ENCODE measurements at regions not wholly inside any gene's neighbourhood (a gene's known extent, or its start where the extent isn't known, plus 50 kb on each side); places are given as distances from the start of the nearest gene placed in this dataset.
"Not testable (repeated sequence)": the region's sequence is repeated elsewhere in the genome, so short reads cannot be mapped to it uniquely, and the experiment has no call there.

GRCh38 chr1:67544921-67545320, 114.7 kb upstream of the SERBP1 start (continued):
- TF ChIP-seq BHLHE40 (IDR thresholded peaks at IDR 0.05; ENCODE audit: low read depth, low read length) = no peak
- no peak for TF ChIP-seq RCOR1 (IDR thresholded peaks at IDR 0.05; ENCODE audit: low read depth, low read length)
- no peak for TF ChIP-seq KDM1A (IDR thresholded peaks at IDR 0.05; ENCODE audit: low read depth)
- no peak for TF ChIP-seq HOXB5 (CRISPR knock-in tag; IDR thresholded peaks at IDR 0.05)
- no peak for TF ChIP-seq RNF2 (IDR thresholded peaks at IDR 0.05; ENCODE audit: borderline replicate concordance, low read depth)
- no peak for TF ChIP-seq PHF8 (IDR thresholded peaks at IDR 0.05; ENCODE audit: borderline replicate concordance, low read depth)
- TF ChIP-seq HOXB13 (CRISPR knock-in tag; IDR thresholded peaks at IDR 0.05; ENCODE audit: low read depth) = no peak
- TF ChIP-seq ZNF302 (CRISPR knock-in tag; IDR thresholded peaks at IDR 0.05) = no peak

GRCh38 chr1:67545364-67545763, 115.2 kb upstream of the SERBP1 start:
- WGBS (ENCODE audit: missing lambda C conversion rate) = 85% methylated on average over 1 of the region's 1 CpG
- ChIA-PET CTCF (interaction anchor here (0.8 to 2.6 kb wide), 7 partner anchors 10 to 220 kb away, joined by 3 to 13 read pairs (median 4); no protein-coding TSS in a partner anchor), POLR2A (no interaction called here)
- FAIRE-seq (no peak), ATAC-seq (no peak), DNase-seq (ENCODE audit: low read depth in 1 of 2, low spot score in 1 of 2) (no peak)
- TF ChIP-seq ATOH8 (CRISPR knock-in tag; IDR thresholded peaks at IDR 0.05; ENCODE audit: low read depth) = no peak
- no peak for TF ChIP-seq EHMT2 (IDR thresholded peaks at IDR 0.05; ENCODE audit: low read depth)
- TF ChIP-seq RCOR1 (IDR thresholded peaks at IDR 0.05; ENCODE audit: low read depth, low read length) = no peak
- TF ChIP-seq RFX5 (IDR thresholded peaks at IDR 0.05) = no peak
- TF ChIP-seq SREBF2 (IDR thresholded peaks at IDR 0.05) = no peak
- no peak for TF ChIP-seq MAFK (IDR thresholded peaks at IDR 0.05; ENCODE audit: partially characterized antibody)
- no peak for TF ChIP-seq PHF8 (IDR thresholded peaks at IDR 0.05; ENCODE audit: borderline replicate concordance, low read depth)
- H3K4me1 ChIP-seq = no peaks in the 10 kb centered on the region
- no peak overlapping the region for H3K4me3 ChIP-seq
- no peak overlapping the region for H3K27ac ChIP-seq
- no peak overlapping the region for H3K4me2 ChIP-seq
- H3K9me3 ChIP-seq = no peaks in the 10 kb centered on the region

- DNase-seq (ENCODE audit: low read depth in 1 of 2, low spot score in 1 of 2) (no peak), ATAC-seq (no peak), FAIRE-seq (no peak)
- ChIA-PET CTCF (interaction anchor here (2.0 to 2.9 kb wide), 2 partner anchors 11 to 209 kb away, joined by 11 to 25 read pairs; no protein-coding TSS in a partner anchor), POLR2A (no interaction called here)
- WGBS (ENCODE audit: missing lambda C conversion rate) = 85% methylated on average over 6 of the region's 6 CpGs
- H3K4me3 ChIP-seq = no peak overlapping the region
- no peaks in the 10 kb centered on the region for H3K9me3 ChIP-seq
- no peak for TF ChIP-seq BHLHE40 (IDR thresholded peaks at IDR 0.05; ENCODE audit: low read depth, low read length)
- no peak for TF ChIP-seq ESRRA (IDR thresholded peaks at IDR 0.05; ENCODE audit: borderline replicate concordance, low read length)
- no peak for TF ChIP-seq KDM5A (IDR thresholded peaks at IDR 0.05)
- TF ChIP-seq KDM1A (IDR thresholded peaks at IDR 0.05; ENCODE audit: low read depth) = no peak
- TF ChIP-seq POLR2AphosphoS2 (conservative IDR thresholded peaks at IDR 0.05; ENCODE audit: low read length) = no peak
- TF ChIP-seq PHF8 (IDR thresholded peaks at IDR 0.05; ENCODE audit: borderline replicate concordance, low read depth) = no peak
- no peak for TF ChIP-seq CHD4 (IDR thresholded peaks at IDR 0.05; ENCODE audit: borderline replicate concordance)
- TF ChIP-seq ZSCAN20 (CRISPR knock-in tag; IDR thresholded peaks at IDR 0.05) = no peak
- TF ChIP-seq HOXB13 (CRISPR knock-in tag; IDR thresholded peaks at IDR 0.05; ENCODE audit: low read depth) = no peak
- no peak for TF ChIP-seq CEBPB (IDR thresholded peaks at IDR 0.05)
- H3K27ac ChIP-seq = no peak overlapping the region
- H3K4me1 ChIP-seq = peaks cover 6% of the 10 kb centered on the region; the same call in 2 of the 3 replicates
- H3K4me2 ChIP-seq = no peak overlapping the region
Observed at GRCh38 chr1:67551375-67551774, 121.2 kb upstream of the SERBP1 start.

GRCh38 chr1:67552336-67552759, 122.1 kb upstream of the SERBP1 start:
- ChIA-PET CTCF (interaction anchor here (1.3 to 2.9 kb wide), 4 partner anchors 10 to 214 kb away, joined by 5 to 25 read pairs (median 9); no protein-coding TSS in a partner anchor), POLR2A (interaction anchor here (1.1 kb wide), 1 partner anchor 134 kb away, joined by 3 read pairs; no protein-coding TSS in a partner anchor)
- Histone ChIP-seq H3K4me2 (no peak overlapping the region), H3K4me3 (no peak overlapping the region), H3K9me3 (no peaks in the 10 kb centered on the region), H3K27ac (no peak overlapping the region), H3K4me1 (peaks cover 14% of the 10 kb centered on the region; the same call in 2 of the 3 replicates)
- ATAC-seq (peak; percentile 56 to 68; a peak in 5 of 6 replicates), FAIRE-seq (no peak), DNase-seq (ENCODE audit: low read depth in 1 of 2, low spot score in 1 of 2) (no peak)
- WGBS (ENCODE audit: missing lambda C conversion rate) = 37% methylated on average over 3 of the region's 3 CpGs
- no peak for TF ChIP-seq CHD4 (IDR thresholded peaks at IDR 0.05; ENCODE audit: borderline replicate concordance)

- FAIRE-seq; H3K27ac ChIP-seq; H3K4me3 ChIP-seq; ATAC-seq; POLR2A ChIA-PET; H3K4me2 ChIP-seq; H3K9me3 ChIP-seq; DNase-seq (ENCODE audit: low read depth in 1 of 2, low spot score in 1 of 2): not testable (repeated sequence)
- WGBS (ENCODE audit: missing lambda C conversion rate) = 74% methylated on average over 5 of the region's 5 CpGs
- peaks cover 18% of the 10 kb centered on the region; the same call in 2 of the 3 replicates for H3K4me1 ChIP-seq
- CTCF ChIA-PET = interaction anchor here (1.2 to 2.9 kb wide), 4 partner anchors 8 to 216 kb away, joined by 3 to 25 read pairs (median 7); no protein-coding TSS in a partner anchor
Observed at GRCh38 chr1:67554204-67554603, 124.0 kb upstream of the SERBP1 start.
